ENCODE measurements at regions not wholly inside any gene's neighbourhood (a gene's known extent, or its start where the extent isn't known, plus 50 kb on each side); places are given as distances from the start of the nearest gene placed in this dataset.

GRCh38 chr5:60267907-60268306 lies 374.4 kb upstream of the PDE4D start:
- POLR2A ChIA-PET = no interaction called here
- Histone ChIP-seq H3K36me3 (ENCODE audit: control insufficient read depth, insufficient read depth, low read length) (no peaks in the 10 kb centered on the region), H3K4me1 (no peaks in the 10 kb centered on the region), H3K9me3 (no peaks in the 10 kb centered on the region), H3K4me3 (ENCODE audit: low read depth, low read length) (no peak overlapping the region), H3K27me3 (replicated peaks; ENCODE audit: control insufficient read depth, insufficient read depth, low read length) (no peaks in the 10 kb centered on the region)
- Mint-ChIP-seq H3K27me3 (ENCODE audit: insufficient read depth, unreplicated experiment) (peaks cover 11% of the 10 kb centered on the region), H3K27ac (ENCODE audit: unreplicated experiment) (no peak overlapping the region), H3K9me3 (ENCODE audit: unreplicated experiment) (no peaks in the 10 kb centered on the region), H3K36me3 (ENCODE audit: insufficient read depth, unreplicated experiment) (no peaks in the 10 kb centered on the region), H3K4me1 (ENCODE audit: low read depth, unreplicated experiment) (no peaks in the 10 kb centered on the region), H3K4me3 (ENCODE audit: unreplicated experiment) (no peak overlapping the region)
- no TSS peak for BruUV-seq (replicated peaks)
- intact Hi-C loops (cut with micrococcal nuclease; ENCODE audit: unreplicated experiment) = no loop called here
- DNase-seq = no peak
- CTCF ChIA-PET = no interaction called here
- no peak for TF ChIP-seq CTCF (IDR thresholded peaks at IDR 0.05; ENCODE audit: insufficient read depth in 1 of 2, low read depth in 1 of 2, low read length in 1 of 2, severe bottlenecking in 1 of 2, unreplicated experiment in 1 of 2)

GRCh38 chr5:60263346-60263745 lies 369.8 kb upstream of the PDE4D start:
- Histone ChIP-seq H3K9me3 (no peaks in the 10 kb centered on the region), H3K4me1 (no peaks in the 10 kb centered on the region), H3K4me3 (ENCODE audit: low read depth, low read length) (no peak overlapping the region), H3K27me3 (replicated peaks; ENCODE audit: control insufficient read depth, insufficient read depth, low read length) (no peaks in the 10 kb centered on the region), H3K36me3 (ENCODE audit: control insufficient read depth, insufficient read depth, low read length) (no peaks in the 10 kb centered on the region)
- CTCF ChIA-PET = no interaction called here
- no peaks in the 10 kb centered on the region for H3K36me3 Mint-ChIP-seq (ENCODE audit: insufficient read depth, unreplicated experiment)
- no TSS peak for BruUV-seq (replicated peaks)
- POLR2A ChIA-PET = no interaction called here
- no peak overlapping the region for H3K4me3 Mint-ChIP-seq (ENCODE audit: unreplicated experiment)
- H3K27ac Mint-ChIP-seq (ENCODE audit: unreplicated experiment) = no peak overlapping the region
- no peak for DNase-seq
- H3K4me1 Mint-ChIP-seq (ENCODE audit: low read depth, unreplicated experiment) = no peaks in the 10 kb centered on the region
- TF ChIP-seq CTCF (IDR thresholded peaks at IDR 0.05; ENCODE audit: insufficient read depth in 1 of 2, low read depth in 1 of 2, low read length in 1 of 2, severe bottlenecking in 1 of 2, unreplicated experiment in 1 of 2) = no peak
- intact Hi-C loops (cut with micrococcal nuclease; ENCODE audit: unreplicated experiment) = no loop called here
- peaks cover 11% of the 10 kb centered on the region for H3K27me3 Mint-ChIP-seq (ENCODE audit: insufficient read depth, unreplicated experiment)
- H3K9me3 Mint-ChIP-seq (ENCODE audit: unreplicated experiment) = no peaks in the 10 kb centered on the region

- Mint-ChIP-seq H3K4me3 (ENCODE audit: unreplicated experiment) (no peak overlapping the region), H3K27me3 (ENCODE audit: insufficient read depth, unreplicated experiment) (peaks cover 9% of the 10 kb centered on the region), H3K4me1 (ENCODE audit: low read depth, unreplicated experiment) (no peaks in the 10 kb centered on the region), H3K36me3 (ENCODE audit: insufficient read depth, unreplicated experiment) (no peaks in the 10 kb centered on the region), H3K27ac (ENCODE audit: unreplicated experiment) (no peak overlapping the region), H3K9me3 (ENCODE audit: unreplicated experiment) (no peaks in the 10 kb centered on the region)
- BruUV-seq (replicated peaks) = no TSS peak
- TF ChIP-seq CTCF (IDR thresholded peaks at IDR 0.05; ENCODE audit: insufficient read depth in 1 of 2, low read depth in 1 of 2, low read length in 1 of 2, severe bottlenecking in 1 of 2, unreplicated experiment in 1 of 2) = no peak
- Histone ChIP-seq H3K9me3 (no peaks in the 10 kb centered on the region), H3K4me3 (ENCODE audit: low read depth, low read length) (no peak overlapping the region), H3K36me3 (ENCODE audit: control insufficient read depth, insufficient read depth, low read length) (no peaks in the 10 kb centered on the region), H3K27me3 (replicated peaks; ENCODE audit: control insufficient read depth, insufficient read depth, low read length) (no peaks in the 10 kb centered on the region), H3K4me1 (no peaks in the 10 kb centered on the region)
- intact Hi-C loops (cut with micrococcal nuclease; ENCODE audit: unreplicated experiment) = no loop called here
- ChIA-PET CTCF (interaction anchor here (0.5 kb wide), 1 partner anchor 116 kb away, joined by 3 read pairs; no protein-coding TSS in a partner anchor), POLR2A (no interaction called here)
- no peak for DNase-seq
Observed at GRCh38 chr5:60262576-60263295, 369.2 kb upstream of the PDE4D start.
